ENCODE measurements at regions not wholly inside any gene's neighbourhood (a gene's known extent, or its start where the extent isn't known, plus 50 kb on each side); places are given as distances from the start of the nearest gene placed in this dataset.

DNA sequence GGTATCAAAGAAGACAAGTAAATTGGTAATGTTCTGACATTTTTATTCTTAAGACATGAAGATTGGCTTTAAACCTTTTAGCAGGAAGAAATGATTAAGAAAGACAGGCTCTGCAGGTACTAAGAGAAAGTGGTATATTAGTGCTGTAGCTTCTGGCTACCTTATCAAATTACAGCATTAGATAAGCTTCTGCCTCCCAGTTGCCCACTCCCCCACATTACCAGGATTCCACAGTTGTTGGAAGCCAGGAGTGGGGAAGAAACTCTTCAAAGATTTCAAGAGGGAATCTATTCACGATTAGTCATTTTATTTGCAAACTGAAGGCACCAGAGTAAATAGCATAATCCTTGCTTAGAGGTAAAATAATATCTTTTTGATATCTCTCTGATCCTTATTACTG, 274.9 kb downstream of the LMO4 start:
- no peak for TF ChIP-seq POLR2AphosphoS5 (IDR thresholded peaks at IDR 0.05)
- TF ChIP-seq, protein P1, sequence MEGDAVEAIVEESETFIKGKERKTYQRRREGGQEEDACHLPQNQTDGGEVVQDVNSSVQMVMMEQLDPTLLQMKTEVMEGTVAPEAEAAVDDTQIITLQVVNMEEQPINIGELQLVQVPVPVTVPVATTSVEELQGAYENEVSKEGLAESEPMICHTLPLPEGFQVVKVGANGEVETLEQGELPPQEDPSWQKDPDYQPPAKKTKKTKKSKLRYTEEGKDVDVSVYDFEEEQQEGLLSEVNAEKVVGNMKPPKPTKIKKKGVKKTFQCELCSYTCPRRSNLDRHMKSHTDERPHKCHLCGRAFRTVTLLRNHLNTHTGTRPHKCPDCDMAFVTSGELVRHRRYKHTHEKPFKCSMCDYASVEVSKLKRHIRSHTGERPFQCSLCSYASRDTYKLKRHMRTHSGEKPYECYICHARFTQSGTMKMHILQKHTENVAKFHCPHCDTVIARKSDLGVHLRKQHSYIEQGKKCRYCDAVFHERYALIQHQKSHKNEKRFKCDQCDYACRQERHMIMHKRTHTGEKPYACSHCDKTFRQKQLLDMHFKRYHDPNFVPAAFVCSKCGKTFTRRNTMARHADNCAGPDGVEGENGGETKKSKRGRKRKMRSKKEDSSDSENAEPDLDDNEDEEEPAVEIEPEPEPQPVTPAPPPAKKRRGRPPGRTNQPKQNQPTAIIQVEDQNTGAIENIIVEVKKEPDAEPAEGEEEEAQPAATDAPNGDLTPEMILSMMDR (IDR thresholded peaks at IDR 0.05), result no peak
- no peak for TF ChIP-seq POLR2A (IDR thresholded peaks at IDR 0.05)
